ENCODE measurements at regions not wholly inside any gene's neighbourhood (a gene's known extent, or its start where the extent isn't known, plus 50 kb on each side); places are given as distances from the start of the nearest gene placed in this dataset.

- H3K36me3 Mint-ChIP-seq (ENCODE audit: insufficient read depth, unreplicated experiment) = no peaks in the 10 kb centered on the region
- no TSS peak for BruUV-seq (replicated peaks)
- no peak for DNase-seq
- no peaks in the 10 kb centered on the region for H3K27me3 Mint-ChIP-seq (ENCODE audit: unreplicated experiment)
- no peak overlapping the region for H3K4me3 Mint-ChIP-seq (ENCODE audit: low read depth, unreplicated experiment)
- no peaks in the 10 kb centered on the region for H3K4me1 Mint-ChIP-seq (ENCODE audit: low read depth, unreplicated experiment)
- CTCF ChIA-PET = no interaction called here
- no peak overlapping the region for H3K27ac Mint-ChIP-seq (ENCODE audit: unreplicated experiment)
- intact Hi-C loops (cut with micrococcal nuclease; ENCODE audit: unreplicated experiment) = no loop called here
- H3K9me3 Mint-ChIP-seq (ENCODE audit: low read depth, unreplicated experiment) = peaks cover 8% of the 10 kb centered on the region
- no peak for TF ChIP-seq CTCF (IDR thresholded peaks at IDR 0.05; ENCODE audit: unreplicated experiment)
These were observed 98.9 kb upstream of the PDZRN3 start for GRCh38 chr3:73723596-73723995.

GRCh38 chr3:73719861-73720260 is 95.1 kb upstream of the PDZRN3 start:
- Mint-ChIP-seq H3K4me1 (ENCODE audit: low read depth, unreplicated experiment) (no peaks in the 10 kb centered on the region), H3K4me3 (ENCODE audit: low read depth, unreplicated experiment) (no peak overlapping the region), H3K27ac (ENCODE audit: unreplicated experiment) (no peak overlapping the region), H3K27me3 (ENCODE audit: unreplicated experiment) (no peaks in the 10 kb centered on the region), H3K9me3 (ENCODE audit: low read depth, unreplicated experiment) (peaks cover 3% of the 10 kb centered on the region), H3K36me3 (ENCODE audit: insufficient read depth, unreplicated experiment) (no peaks in the 10 kb centered on the region)
- TF ChIP-seq CTCF (IDR thresholded peaks at IDR 0.05; ENCODE audit: unreplicated experiment) = no peak
- intact Hi-C loops (cut with micrococcal nuclease; ENCODE audit: unreplicated experiment) = no loop called here
- CTCF ChIA-PET = no interaction called here
- no TSS peak for BruUV-seq (replicated peaks)
- no peak for DNase-seq

- Mint-ChIP-seq H3K4me3 (ENCODE audit: low read depth, unreplicated experiment) (no peak overlapping the region), H3K27me3 (ENCODE audit: unreplicated experiment) (no peaks in the 10 kb centered on the region), H3K36me3 (ENCODE audit: insufficient read depth, unreplicated experiment) (no peaks in the 10 kb centered on the region), H3K9me3 (ENCODE audit: low read depth, unreplicated experiment) (peaks cover 3% of the 10 kb centered on the region), H3K27ac (ENCODE audit: unreplicated experiment) (no peak overlapping the region), H3K4me1 (ENCODE audit: low read depth, unreplicated experiment) (no peaks in the 10 kb centered on the region)
- CTCF ChIA-PET = no interaction called here
- no peak for DNase-seq
- TF ChIP-seq CTCF (IDR thresholded peaks at IDR 0.05; ENCODE audit: unreplicated experiment) = no peak
- intact Hi-C loops (cut with micrococcal nuclease; ENCODE audit: unreplicated experiment) = no loop called here
- BruUV-seq (replicated peaks) = no TSS peak
These were observed 94.7 kb upstream of the PDZRN3 start for GRCh38 chr3:73719413-73719851.

GRCh38 chr3:73718326-73719110 is 93.8 kb upstream of the PDZRN3 start:
- no peak overlapping the region for H3K4me3 Mint-ChIP-seq (ENCODE audit: low read depth, unreplicated experiment)
- DNase-seq = no peak
- no TSS peak for BruUV-seq (replicated peaks)
- H3K36me3 Mint-ChIP-seq (ENCODE audit: insufficient read depth, unreplicated experiment) = no peaks in the 10 kb centered on the region
- no peak for TF ChIP-seq CTCF (IDR thresholded peaks at IDR 0.05; ENCODE audit: unreplicated experiment)
- no peaks in the 10 kb centered on the region for H3K27me3 Mint-ChIP-seq (ENCODE audit: unreplicated experiment)
- H3K27ac Mint-ChIP-seq (ENCODE audit: unreplicated experiment) = no peak overlapping the region
- intact Hi-C loops (cut with micrococcal nuclease; ENCODE audit: unreplicated experiment) = no loop called here
- CTCF ChIA-PET = no interaction called here
- peaks cover 5% of the 10 kb centered on the region for H3K9me3 Mint-ChIP-seq (ENCODE audit: low read depth, unreplicated experiment)
- H3K4me1 Mint-ChIP-seq (ENCODE audit: low read depth, unreplicated experiment) = no peaks in the 10 kb centered on the region

All from Calu3 (cell line).